ENCODE measurements at regions not wholly inside any gene's neighbourhood (a gene's known extent, or its start where the extent isn't known, plus 50 kb on each side); places are given as distances from the start of the nearest gene placed in this dataset.

GRCh38 chr5:124980163-124980941, 233.9 kb upstream of the ZNF608 start:
- TF ChIP-seq, protein P1, sequence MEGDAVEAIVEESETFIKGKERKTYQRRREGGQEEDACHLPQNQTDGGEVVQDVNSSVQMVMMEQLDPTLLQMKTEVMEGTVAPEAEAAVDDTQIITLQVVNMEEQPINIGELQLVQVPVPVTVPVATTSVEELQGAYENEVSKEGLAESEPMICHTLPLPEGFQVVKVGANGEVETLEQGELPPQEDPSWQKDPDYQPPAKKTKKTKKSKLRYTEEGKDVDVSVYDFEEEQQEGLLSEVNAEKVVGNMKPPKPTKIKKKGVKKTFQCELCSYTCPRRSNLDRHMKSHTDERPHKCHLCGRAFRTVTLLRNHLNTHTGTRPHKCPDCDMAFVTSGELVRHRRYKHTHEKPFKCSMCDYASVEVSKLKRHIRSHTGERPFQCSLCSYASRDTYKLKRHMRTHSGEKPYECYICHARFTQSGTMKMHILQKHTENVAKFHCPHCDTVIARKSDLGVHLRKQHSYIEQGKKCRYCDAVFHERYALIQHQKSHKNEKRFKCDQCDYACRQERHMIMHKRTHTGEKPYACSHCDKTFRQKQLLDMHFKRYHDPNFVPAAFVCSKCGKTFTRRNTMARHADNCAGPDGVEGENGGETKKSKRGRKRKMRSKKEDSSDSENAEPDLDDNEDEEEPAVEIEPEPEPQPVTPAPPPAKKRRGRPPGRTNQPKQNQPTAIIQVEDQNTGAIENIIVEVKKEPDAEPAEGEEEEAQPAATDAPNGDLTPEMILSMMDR (IDR thresholded peaks at IDR 0.05) = no peak
- TF ChIP-seq TCF7L2 (IDR thresholded peaks at IDR 0.05; ENCODE audit: low read depth, low read length) (no peak), POLR2AphosphoS5 (IDR thresholded peaks at IDR 0.05; ENCODE audit: low read depth, low read length) (no peak), REST (IDR thresholded peaks at IDR 0.05; ENCODE audit: insufficient read depth in 1 of 2, low read depth in 2 of 2, low read length in 1 of 2) (no peak)
